ENCODE measurements at regions not wholly inside any gene's neighbourhood (a gene's known extent, or its start where the extent isn't known, plus 50 kb on each side); places are given as distances from the start of the nearest gene placed in this dataset.

DNA sequence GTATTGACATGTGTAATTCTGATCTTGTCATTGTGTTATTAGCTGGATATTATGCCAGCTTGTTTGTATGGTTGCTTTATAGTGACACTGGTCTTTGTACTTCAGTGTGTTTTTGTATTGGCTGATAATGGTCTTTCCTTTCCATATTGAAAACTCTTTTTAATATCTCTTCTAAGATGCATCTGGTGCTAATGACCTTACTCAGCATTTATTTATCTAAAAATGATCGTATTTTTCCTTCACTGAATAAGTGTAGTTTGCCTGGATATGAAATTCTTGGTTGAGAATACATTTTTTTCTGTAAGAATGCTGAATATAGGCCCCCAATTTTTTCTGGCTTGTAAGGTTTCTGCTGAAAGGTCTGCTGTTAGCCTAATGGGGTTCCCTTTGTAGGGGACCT is 465.5 kb upstream of the TMPRSS15 start:
- no peak for TF ChIP-seq EP300 (IDR thresholded peaks at IDR 0.05; ENCODE audit: low read depth)
- TF ChIP-seq, protein P1, sequence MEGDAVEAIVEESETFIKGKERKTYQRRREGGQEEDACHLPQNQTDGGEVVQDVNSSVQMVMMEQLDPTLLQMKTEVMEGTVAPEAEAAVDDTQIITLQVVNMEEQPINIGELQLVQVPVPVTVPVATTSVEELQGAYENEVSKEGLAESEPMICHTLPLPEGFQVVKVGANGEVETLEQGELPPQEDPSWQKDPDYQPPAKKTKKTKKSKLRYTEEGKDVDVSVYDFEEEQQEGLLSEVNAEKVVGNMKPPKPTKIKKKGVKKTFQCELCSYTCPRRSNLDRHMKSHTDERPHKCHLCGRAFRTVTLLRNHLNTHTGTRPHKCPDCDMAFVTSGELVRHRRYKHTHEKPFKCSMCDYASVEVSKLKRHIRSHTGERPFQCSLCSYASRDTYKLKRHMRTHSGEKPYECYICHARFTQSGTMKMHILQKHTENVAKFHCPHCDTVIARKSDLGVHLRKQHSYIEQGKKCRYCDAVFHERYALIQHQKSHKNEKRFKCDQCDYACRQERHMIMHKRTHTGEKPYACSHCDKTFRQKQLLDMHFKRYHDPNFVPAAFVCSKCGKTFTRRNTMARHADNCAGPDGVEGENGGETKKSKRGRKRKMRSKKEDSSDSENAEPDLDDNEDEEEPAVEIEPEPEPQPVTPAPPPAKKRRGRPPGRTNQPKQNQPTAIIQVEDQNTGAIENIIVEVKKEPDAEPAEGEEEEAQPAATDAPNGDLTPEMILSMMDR (IDR thresholded peaks at IDR 0.05), result no peak
